WERI-Rb-1 (cell line): ENCODE measurements at regions not wholly inside any gene's neighbourhood (a gene's known extent, or its start where the extent isn't known, plus 50 kb on each side); places are given as distances from the start of the nearest gene placed in this dataset.

Experiments used
- DNase-seq: peaks from one replicate; pipeline ENCODE4 v3.0.0-alpha.2; 2020
- H3K27ac ChIP-seq: fragments of 250-450 bp; sonication (Bioruptor Pico); 2 replicates; pipeline ENCODE4 v1.5.1; 2020; ENCODE audit warnings: mild to moderate bottlenecking, moderate library complexity
- H3K27me3 ChIP-seq: fragments of 250-450 bp; sonication (Bioruptor Pico); 2 replicates; pipeline ENCODE4 v1.5.1; 2021; ENCODE audit warnings: mild to moderate bottlenecking, low read depth, moderate library complexity; ENCODE audit not compliant: insufficient read depth, severe bottlenecking
- H3K36me3 ChIP-seq: fragments of 250-450 bp; sonication (Bioruptor Pico); 2 replicates; pipeline ENCODE4 v1.5.1; 2020; ENCODE audit warnings: mild to moderate bottlenecking, moderate library complexity
- H3K4me3 ChIP-seq: 2 replicates; pipeline ENCODE4 v1.5.1; 2011; ENCODE audit warnings: low read depth, mild to moderate bottlenecking, control low read depth, low read length
- H3K9me3 ChIP-seq: fragments of 250-450 bp; sonication (Bioruptor Pico); 2 replicates; pipeline ENCODE4 v1.5.1; 2021; ENCODE audit warnings: mild to moderate bottlenecking, moderate library complexity; ENCODE audit not compliant: severe bottlenecking
- TF ChIP-seq, protein P1 (sequence below): IDR thresholded peaks from 2 replicates; pipeline ENCODE4 v1.5.1; 2011; ENCODE audit warnings: low read depth, mild to moderate bottlenecking, control low read depth, inconsistent platforms, low read length

DNA sequence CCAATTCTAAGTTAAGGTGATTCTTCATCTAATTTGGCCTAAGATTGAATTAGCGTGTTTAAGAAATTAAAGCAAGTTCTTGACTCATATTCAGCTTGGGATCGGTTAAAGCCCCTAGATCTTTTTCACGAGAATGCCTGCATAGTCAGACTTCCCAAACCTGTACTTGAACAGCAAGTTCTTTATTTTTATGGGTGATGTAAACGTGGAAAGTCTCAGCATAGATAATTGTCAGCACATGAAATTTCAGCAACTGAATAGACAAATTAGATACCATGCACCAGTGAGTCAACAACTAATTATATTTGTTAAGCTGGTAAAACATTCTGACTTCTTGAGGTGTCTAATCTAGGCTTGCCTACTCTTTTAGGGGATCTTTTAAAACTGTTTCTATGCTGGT lies 183.1 kb upstream of the TNFAIP3 start:
- no peaks in the 10 kb centered on the region for H3K36me3 ChIP-seq
- H3K27ac ChIP-seq = no peak overlapping the region
- no peaks in the 10 kb centered on the region for H3K9me3 ChIP-seq

DNA sequence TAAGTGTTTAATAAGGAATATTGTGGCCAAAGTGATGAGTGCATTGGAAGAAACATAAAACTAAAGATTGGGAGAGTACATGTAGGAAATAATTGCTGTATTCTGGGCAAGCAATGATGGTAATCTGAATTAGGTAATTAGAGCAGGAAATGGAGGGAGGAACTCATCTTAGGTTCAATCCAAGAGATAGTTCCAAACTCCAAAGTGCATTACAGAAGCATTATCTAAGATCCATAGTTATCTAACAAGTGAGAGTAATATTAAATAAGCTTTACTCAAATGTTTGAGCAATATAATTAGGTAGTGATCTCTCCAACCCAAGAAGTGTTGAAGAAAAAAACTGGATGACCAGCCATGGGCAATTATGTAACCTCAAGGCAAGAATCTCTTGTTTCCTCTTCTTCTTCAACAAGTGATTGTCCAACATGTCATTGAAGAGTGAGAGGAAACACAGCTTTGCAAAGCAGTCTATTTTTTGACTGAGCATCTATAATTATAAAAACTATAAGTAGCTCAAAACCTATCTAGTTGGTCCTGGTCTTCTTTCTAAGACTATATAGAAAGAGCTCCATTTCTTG lies 181.2 kb upstream of the TNFAIP3 start:
- Histone ChIP-seq H3K27me3 (peaks cover 3% of the 10 kb centered on the region), H3K4me3 (no peak overlapping the region), H3K36me3 (no peaks in the 10 kb centered on the region), H3K27ac (no peak overlapping the region), H3K9me3 (no peaks in the 10 kb centered on the region)
- DNase-seq = no peak
- TF ChIP-seq, protein P1, sequence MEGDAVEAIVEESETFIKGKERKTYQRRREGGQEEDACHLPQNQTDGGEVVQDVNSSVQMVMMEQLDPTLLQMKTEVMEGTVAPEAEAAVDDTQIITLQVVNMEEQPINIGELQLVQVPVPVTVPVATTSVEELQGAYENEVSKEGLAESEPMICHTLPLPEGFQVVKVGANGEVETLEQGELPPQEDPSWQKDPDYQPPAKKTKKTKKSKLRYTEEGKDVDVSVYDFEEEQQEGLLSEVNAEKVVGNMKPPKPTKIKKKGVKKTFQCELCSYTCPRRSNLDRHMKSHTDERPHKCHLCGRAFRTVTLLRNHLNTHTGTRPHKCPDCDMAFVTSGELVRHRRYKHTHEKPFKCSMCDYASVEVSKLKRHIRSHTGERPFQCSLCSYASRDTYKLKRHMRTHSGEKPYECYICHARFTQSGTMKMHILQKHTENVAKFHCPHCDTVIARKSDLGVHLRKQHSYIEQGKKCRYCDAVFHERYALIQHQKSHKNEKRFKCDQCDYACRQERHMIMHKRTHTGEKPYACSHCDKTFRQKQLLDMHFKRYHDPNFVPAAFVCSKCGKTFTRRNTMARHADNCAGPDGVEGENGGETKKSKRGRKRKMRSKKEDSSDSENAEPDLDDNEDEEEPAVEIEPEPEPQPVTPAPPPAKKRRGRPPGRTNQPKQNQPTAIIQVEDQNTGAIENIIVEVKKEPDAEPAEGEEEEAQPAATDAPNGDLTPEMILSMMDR = no peak

More for the DNA sequence above, 183.1 kb upstream of the TNFAIP3 start:
- H3K4me3 ChIP-seq = no peak overlapping the region
- DNase-seq = no peak
- H3K27me3 ChIP-seq = peaks cover 3% of the 10 kb centered on the region
- TF ChIP-seq, protein P1 = no peak

DNA sequence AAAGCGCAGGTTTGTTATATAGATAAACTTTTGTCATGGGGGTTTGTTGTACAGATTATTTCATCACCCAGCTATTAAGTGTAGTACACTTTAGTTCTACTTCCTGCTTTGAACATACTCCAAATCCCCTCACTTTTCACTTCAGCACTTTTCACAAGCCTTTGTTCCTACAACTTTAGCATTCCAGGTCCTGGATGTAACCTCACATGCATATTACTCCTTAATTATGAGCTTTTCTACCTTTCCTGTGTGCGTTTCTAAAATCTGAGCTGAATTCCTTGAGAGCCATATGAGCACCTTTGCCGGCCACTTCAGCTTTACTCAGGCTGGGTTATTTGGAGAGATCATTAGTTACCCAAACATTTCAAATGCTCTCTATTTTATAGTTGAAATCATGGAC lies 179.2 kb upstream of the TNFAIP3 start:
- TF ChIP-seq, protein P1 = no peak
- no peak overlapping the region for H3K4me3 ChIP-seq
- no peak overlapping the region for H3K27ac ChIP-seq
- DNase-seq = no peak
- H3K9me3 ChIP-seq = no peaks in the 10 kb centered on the region
- peaks cover 3% of the 10 kb centered on the region for H3K27me3 ChIP-seq
- H3K36me3 ChIP-seq = no peaks in the 10 kb centered on the region

DNA sequence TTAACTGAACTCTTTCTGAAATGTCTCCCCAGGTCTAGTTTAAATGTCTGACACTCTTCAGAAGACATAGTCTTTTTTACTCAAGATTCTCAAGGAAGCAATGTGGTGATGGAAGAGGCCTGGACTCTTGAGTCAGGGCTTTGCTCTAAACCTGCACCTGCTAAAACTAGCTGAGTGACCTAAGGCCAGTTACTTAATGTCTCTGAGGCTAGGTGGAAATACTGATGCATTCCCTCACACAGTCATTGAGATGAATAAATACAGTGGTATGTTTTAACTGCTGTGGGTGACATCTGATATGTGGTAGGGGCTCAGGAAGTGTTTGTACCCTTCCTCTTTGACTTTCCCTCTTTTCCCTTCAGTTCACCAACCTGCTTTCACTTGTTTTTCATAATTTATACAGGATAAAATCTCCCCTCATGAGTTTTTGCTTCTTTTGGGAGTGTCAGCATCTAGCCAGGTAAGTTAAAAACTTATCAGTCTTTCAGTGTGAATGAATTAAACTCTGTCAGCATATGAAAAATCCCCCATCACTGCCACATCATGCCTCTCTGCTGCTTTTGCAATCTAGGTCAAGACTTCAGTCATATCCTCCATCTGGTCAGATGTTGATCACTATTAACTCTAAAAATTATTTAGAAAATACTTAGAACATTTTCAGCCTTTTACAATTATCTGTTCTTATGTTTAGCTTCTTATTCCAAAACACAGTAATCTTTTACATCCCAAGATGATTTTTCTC lies 178.7 kb upstream of the TNFAIP3 start:
- no peak for DNase-seq
- no peak overlapping the region for H3K27ac ChIP-seq

DNA sequence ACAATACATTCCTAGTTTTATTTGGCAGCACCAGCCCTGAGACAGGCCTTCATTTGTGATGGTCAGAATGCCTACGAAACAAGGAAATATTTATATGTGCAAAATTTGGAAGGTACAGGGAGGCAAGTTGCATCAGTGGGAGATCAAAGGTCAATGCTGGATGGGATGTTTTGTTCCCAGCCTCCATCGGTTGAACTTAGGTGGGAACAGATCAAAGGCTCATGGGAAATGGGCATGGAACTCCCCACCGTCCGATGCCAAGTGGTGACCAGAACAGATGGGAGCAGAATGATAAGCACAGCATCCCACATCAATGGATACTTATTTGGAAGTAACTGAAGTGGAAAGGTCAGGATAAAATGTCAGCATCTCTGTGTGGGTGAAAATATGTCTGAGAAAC lies 177.7 kb upstream of the TNFAIP3 start:
- Histone ChIP-seq H3K36me3 (no peaks in the 10 kb centered on the region), H3K4me3 (no peak overlapping the region), H3K27me3 (peaks cover 1% of the 10 kb centered on the region), H3K27ac (no peak overlapping the region), H3K9me3 (no peaks in the 10 kb centered on the region)
- DNase-seq = no peak
- TF ChIP-seq, protein P1 = no peak

More for the DNA sequence above, 178.7 kb upstream of the TNFAIP3 start:
- Histone ChIP-seq H3K27me3 (peaks cover 3% of the 10 kb centered on the region), H3K36me3 (no peaks in the 10 kb centered on the region), H3K4me3 (no peak overlapping the region), H3K9me3 (no peaks in the 10 kb centered on the region)
- TF ChIP-seq, protein P1 = no peak
